ENCODE measurements at regions not wholly inside any gene's neighbourhood (a gene's known extent, or its start where the extent isn't known, plus 50 kb on each side); places are given as distances from the start of the nearest gene placed in this dataset.

- H3K4me3 ChIP-seq, result no peak overlapping the region
- 54 to 63% (median 60%) methylated on average over 4 of the region's 4 CpGs for WGBS, 4 donors
- H3K4me1 ChIP-seq, result no peaks in the 10 kb centered on the region
- no peak overlapping the region for H3K27ac ChIP-seq
- peaks cover 0 to 8% (median 0%) of the 10 kb centered on the region in 12 donors for H3K9me3 ChIP-seq
- H3K36me3 ChIP-seq, result no peaks in the 10 kb centered on the region
- DNase-seq (no peak), ATAC-seq (no peak)
- intact Hi-C loops (cut with DNase I), result no loop called here
- TF ChIP-seq POLR2A (IDR thresholded peaks at IDR 0.05) (no peak), CTCF (IDR thresholded peaks at IDR 0.05) (no peak)
- peaks cover 0 to 3% (median 0%) of the 10 kb centered on the region in 9 donors for H3K27me3 ChIP-seq
Measured at GRCh38 chr7:68246189-68246633, 1249.6 kb downstream of the TYW1 start.

GRCh38 chr7:68247126-68247525 lies 1250.5 kb downstream of the TYW1 start:
- DNase-seq (no peak), ATAC-seq (no peak)
- Histone ChIP-seq H3K4me1 (no peaks in the 10 kb centered on the region), H3K27me3 (peaks cover 0 to 3% (median 0%) of the 10 kb centered on the region in 9 donors), H3K36me3 (no peaks in the 10 kb centered on the region), H3K27ac (no peak overlapping the region), H3K4me3 (no peak overlapping the region), H3K9me3 (peaks cover 0 to 5% (median 0%) of the 10 kb centered on the region in 12 donors)
- intact Hi-C loops (cut with DNase I), result no loop called here
- TF ChIP-seq CTCF (IDR thresholded peaks at IDR 0.05) (no peak), POLR2A (IDR thresholded peaks at IDR 0.05) (no peak)
- 73 to 93% (median 91%) methylated on average over 7 of the region's 7 CpGs for WGBS, 4 donors

- intact Hi-C loops (cut with DNase I), result no loop called here
- DNase-seq, result no peak
- ATAC-seq, result no peak
- no peak overlapping the region for H3K4me3 ChIP-seq
- peaks cover 0 to 7% (median 0%) of the 10 kb centered on the region in 12 donors for H3K9me3 ChIP-seq
- peaks cover 0 to 3% (median 0%) of the 10 kb centered on the region in 9 donors for H3K27me3 ChIP-seq
- H3K27ac ChIP-seq, result no peak overlapping the region
- no peaks in the 10 kb centered on the region for H3K36me3 ChIP-seq
- no peaks in the 10 kb centered on the region for H3K4me1 ChIP-seq
- TF ChIP-seq CTCF (IDR thresholded peaks at IDR 0.05), result no peak
- no peak for TF ChIP-seq POLR2A (IDR thresholded peaks at IDR 0.05)
- WGBS, 4 donors, result 44 to 88% (median 76%) methylated on average over 2 of the region's 2 CpGs
Measured at GRCh38 chr7:68247571-68247970, 1250.9 kb downstream of the TYW1 start.

- Histone ChIP-seq H3K4me1 (no peaks in the 10 kb centered on the region), H3K9me3 (peaks cover 0 to 7% (median 0%) of the 10 kb centered on the region in 12 donors), H3K4me3 (no peak overlapping the region), H3K27ac (no peak overlapping the region), H3K36me3 (no peaks in the 10 kb centered on the region), H3K27me3 (peaks cover 0 to 3% (median 0%) of the 10 kb centered on the region in 9 donors)
- intact Hi-C loops (cut with DNase I), result no loop called here
- ATAC-seq (no peak), DNase-seq (no peak)
- TF ChIP-seq POLR2A (IDR thresholded peaks at IDR 0.05) (no peak), CTCF (IDR thresholded peaks at IDR 0.05) (no peak)
Measured at GRCh38 chr7:68248973-68249372, 1252.3 kb downstream of the TYW1 start.
